Calu3 (cell line): ENCODE measurements at regions not wholly inside any gene's neighbourhood (a gene's known extent, or its start where the extent isn't known, plus 50 kb on each side); places are given as distances from the start of the nearest gene placed in this dataset.

Experiments used
- BruUV-seq: library from RNA; stranded (reverse); fragments of 400-500 nt; replicated peaks from 2 replicates; lab custom pipeline; 2021; lab: Mats Ljungman, UMichigan
- CTCF ChIA-PET: fragments of 300-600 bp; sonication (Branson Sonifier 250); formaldehyde crosslinking; loops from one replicate; lab custom pipeline; 2022; ENCODE audit warnings: antibody characterized with exemption; lab: Charles Lee
- DNase-seq: peaks from one replicate; pipeline ENCODE4 v3.0.0; 2022
- H3K27ac Mint-ChIP-seq: one replicate; pipeline ENCODE4 v1.8.0; 2022; ENCODE audit warnings: mixed read lengths; ENCODE audit not compliant: unreplicated experiment
- H3K27me3 Mint-ChIP-seq: one replicate; pipeline ENCODE4 v1.8.0; 2022; ENCODE audit warnings: mixed read lengths; ENCODE audit not compliant: unreplicated experiment
- H3K36me3 Mint-ChIP-seq: one replicate; pipeline ENCODE4 v1.8.0; 2022; ENCODE audit warnings: mild to moderate bottlenecking, moderate library complexity, mixed read lengths; ENCODE audit not compliant: insufficient read depth, unreplicated experiment
- H3K4me1 Mint-ChIP-seq: one replicate; pipeline ENCODE4 v1.8.0; 2022; ENCODE audit warnings: mild to moderate bottlenecking, low read depth, mixed read lengths; ENCODE audit not compliant: unreplicated experiment
- H3K4me3 Mint-ChIP-seq: one replicate; pipeline ENCODE4 v1.8.0; 2022; ENCODE audit warnings: mild to moderate bottlenecking, low read depth, moderate library complexity, mixed read lengths; ENCODE audit not compliant: unreplicated experiment
- H3K9me3 Mint-ChIP-seq: one replicate; pipeline ENCODE4 v1.8.0; 2022; ENCODE audit warnings: low read depth, mixed read lengths; ENCODE audit not compliant: unreplicated experiment
- CTCF ChIP-seq: fragments of 200-600 bp; IDR thresholded peaks from one replicate; pipeline ENCODE4 v1.8.0; 2022; ENCODE audit warnings: antibody characterized with exemption; ENCODE audit not compliant: unreplicated experiment
- intact Hi-C: fragments of 100-400 bp; cut with micrococcal nuclease; formaldehyde crosslinking; loops from one replicate; pipeline ENCODE4 v1.10.0; 2022; ENCODE audit not compliant: unreplicated experiment

GRCh38 chr18:60279391-60279790, 93.2 kb downstream of the MC4R start:
- H3K36me3 Mint-ChIP-seq = no peaks in the 10 kb centered on the region
- no TSS peak for BruUV-seq
- intact Hi-C loops = no loop called here
- no peaks in the 10 kb centered on the region for H3K9me3 Mint-ChIP-seq
- DNase-seq = no peak
- H3K27ac Mint-ChIP-seq = no peak overlapping the region
- no peaks in the 10 kb centered on the region for H3K27me3 Mint-ChIP-seq
- peaks cover 9% of the 10 kb centered on the region for H3K4me1 Mint-ChIP-seq
- no peak for TF ChIP-seq CTCF
- H3K4me3 Mint-ChIP-seq = no peak overlapping the region
- CTCF ChIA-PET = no interaction called here

- Mint-ChIP-seq H3K4me3 (no peak overlapping the region), H3K9me3 (no peaks in the 10 kb centered on the region), H3K36me3 (no peaks in the 10 kb centered on the region), H3K27me3 (no peaks in the 10 kb centered on the region), H3K4me1 (peaks cover 9% of the 10 kb centered on the region), H3K27ac (no peak overlapping the region)
- no peak for DNase-seq
- CTCF ChIA-PET = interaction anchor here (1.3 kb wide), 1 partner anchor 195 kb away, joined by 3 read pairs; no protein-coding TSS in a partner anchor
- no peak for TF ChIP-seq CTCF
- no TSS peak for BruUV-seq
- intact Hi-C loops = no loop called here
These were observed 94.6 kb downstream of the MC4R start for GRCh38 chr18:60277855-60278480.

- Mint-ChIP-seq H3K4me1 (no peaks in the 10 kb centered on the region), H3K27ac (no peak overlapping the region), H3K36me3 (no peaks in the 10 kb centered on the region), H3K27me3 (no peaks in the 10 kb centered on the region), H3K9me3 (no peaks in the 10 kb centered on the region), H3K4me3 (no peak overlapping the region)
- CTCF ChIA-PET = no interaction called here
- intact Hi-C loops = no loop called here
- no peak for TF ChIP-seq CTCF
- no TSS peak for BruUV-seq
- no peak for DNase-seq
These were observed 105.0 kb downstream of the MC4R start for GRCh38 chr18:60267391-60268058.

- no peak overlapping the region for H3K27ac Mint-ChIP-seq
- no peaks in the 10 kb centered on the region for H3K27me3 Mint-ChIP-seq
- no peaks in the 10 kb centered on the region for H3K4me1 Mint-ChIP-seq
- peaks cover 5% of the 10 kb centered on the region for H3K9me3 Mint-ChIP-seq
- intact Hi-C loops = no loop called here
- no peaks in the 10 kb centered on the region for H3K36me3 Mint-ChIP-seq
- CTCF ChIA-PET = no interaction called here
- DNase-seq = no peak
- no peak overlapping the region for H3K4me3 Mint-ChIP-seq
- TF ChIP-seq CTCF = no peak
- no TSS peak for BruUV-seq
These were observed 106.0 kb downstream of the MC4R start for GRCh38 chr18:60266558-60266957.
